Motor neuron (in vitro differentiated cells): ENCODE measurements at regions not wholly inside any gene's neighbourhood (a gene's known extent, or its start where the extent isn't known, plus 50 kb on each side); places are given as distances from the start of the nearest gene placed in this dataset.
A peak's percentile ranks its signal among the peaks of the same experiment; 100 is the strongest.

Experiments used
- ATAC-seq, 8 experiments: fragments of 200-7000 bp; cut with Tn5 transposase; replicated peaks in 6 of 8; 2 replicates each; pipeline ENCODE4 v1.8.0; 2021; ENCODE audit warnings: mild to moderate bottlenecking in 8 of 8, moderate library complexity in 8 of 8
- H3K27ac ChIP-seq, 2 donors: fragments of 250-450 bp; sonication (Bioruptor Pico); 2 replicates each; pipeline ENCODE4 v1.9.0; 2021; ENCODE audit warnings: antibody characterized with exemption in 2 of 2, mild to moderate bottlenecking in 2 of 2, moderate library complexity in 1 of 2
- H3K4me1 ChIP-seq, 2 donors: fragments of 250-450 bp; sonication (Bioruptor Pico); replicated peaks in 1 of 2; 2 replicates each; pipeline ENCODE4 v1.6.1; 2021; ENCODE audit warnings: antibody characterized with exemption in 2 of 2, mild to moderate bottlenecking in 2 of 2, moderate library complexity in 1 of 2
- H3K4me3 ChIP-seq, 5 donors: fragments of 250-450 bp; sonication (Bioruptor Pico); 2 replicates each; pipeline ENCODE4 v1.9.0; 2021; ENCODE audit warnings: antibody characterized with exemption in 5 of 5, mild to moderate bottlenecking in 5 of 5, moderate library complexity in 4 of 5
- WGBS, 10 experiments: fragments of 450-650 bp; shearing (Covaris generic); methylation state at CpG; one replicate each; pipeline ENCODE4 v1.0.0; 2022; 5-methylcytosine and 5-hydroxymethylcytosine counted together
- in situ Hi-C, 9 experiments: fragments of 400-800 bp; cut with MboI; loops; one replicate each; pipeline ENCODE4 v1.15.0; 2021; ENCODE audit warnings: low sequenced_read_pairs in 9 of 9, low pct_unique_long_range_greater_than_20kb in 2 of 9; ENCODE audit not compliant: unreplicated experiment in 9 of 9

GRCh38 chr16:64215730-64216129, 906.1 kb downstream of the CDH11 start:
- in situ Hi-C loops = no loop called here
- ATAC-seq = no peak
- Histone ChIP-seq H3K4me1 (peaks cover 0 to 15% of the 10 kb centered on the region in 2 donors), H3K4me3 (no peak overlapping the region), H3K27ac (no peak overlapping the region)
- WGBS, 10 experiments = 0 to 100% (median 92%) methylated on average over 1 to 2 of the region's 3 CpGs

GRCh38 chr16:64211331-64211730, 910.5 kb downstream of the CDH11 start:
- in situ Hi-C loops = no loop called here
- no peak overlapping the region for H3K4me3 ChIP-seq
- H3K27ac ChIP-seq = no peak overlapping the region
- ATAC-seq = peak in 5 of 8 experiments; percentile 92 to 98 (median 97)
- H3K4me1 ChIP-seq = peaks cover 0 to 20% of the 10 kb centered on the region in 2 donors
- 0 to 89% (median 26%) methylated on average over 2 to 5 of the region's 5 CpGs; no CpG with 5 or more reads in 2 of the 10 experiments for WGBS, 10 experiments

- 31 to 67% (median 45%) methylated on average over 1 to 2 of the region's 2 CpGs; no CpG with 5 or more reads in 3 of the 10 experiments for WGBS, 10 experiments
- H3K4me1 ChIP-seq = peaks cover 0 to 13% of the 10 kb centered on the region in 2 donors
- ATAC-seq = peak in 5 of 8 experiments; percentile 30 to 68 (median 56)
These were observed 915.0 kb downstream of the CDH11 start for GRCh38 chr16:64206862-64207261.

GRCh38 chr16:64203126-64203525, 918.7 kb downstream of the CDH11 start:
- Histone ChIP-seq H3K4me3 (no peak overlapping the region), H3K27ac (no peak overlapping the region), H3K4me1 (peaks cover 0 to 8% of the 10 kb centered on the region in 2 donors)
- 17 to 100% (median 88%) methylated on average over 1 to 4 of the region's 4 CpGs; no CpG with 5 or more reads in 3 of the 10 experiments for WGBS, 10 experiments
- no peak for ATAC-seq
- in situ Hi-C loops = no loop called here

More at GRCh38 chr16:64206862-64207261, 915.0 kb downstream of the CDH11 start:
- H3K27ac ChIP-seq = no peak overlapping the region
- no peak overlapping the region for H3K4me3 ChIP-seq
- in situ Hi-C loops = no loop called here

GRCh38 chr16:64202571-64202970, 919.3 kb downstream of the CDH11 start:
- Histone ChIP-seq H3K4me3 (no peak overlapping the region), H3K27ac (no peak overlapping the region), H3K4me1 (peaks cover 0 to 8% of the 10 kb centered on the region in 2 donors)
- WGBS, 10 experiments = 48 to 100% (median 79%) methylated on average over 1 to 4 of the region's 4 CpGs; no CpG with 5 or more reads in 1 of the 10 experiments
- no peak for ATAC-seq
- in situ Hi-C loops = no loop called here

GRCh38 chr16:64196444-64196843, 925.4 kb downstream of the CDH11 start:
- no peak for ATAC-seq
- 33 to 100% (median 72%) methylated on average over 1 of the region's 1 CpG; no CpG with 5 or more reads in 6 of the 10 experiments for WGBS, 10 experiments
- H3K4me1 ChIP-seq = no peaks in the 10 kb centered on the region
- no peak overlapping the region for H3K4me3 ChIP-seq
- H3K27ac ChIP-seq = no peak overlapping the region
- in situ Hi-C loops = no loop called here

GRCh38 chr16:64185954-64186353, 935.9 kb downstream of the CDH11 start:
- Histone ChIP-seq H3K4me1 (no peaks in the 10 kb centered on the region), H3K27ac (no peak overlapping the region), H3K4me3 (no peak overlapping the region)
- peak in 1 of 8 experiments; percentile 61 for ATAC-seq
- in situ Hi-C loops = no loop called here
- WGBS, 10 experiments = 79 to 97% (median 84%) methylated on average over 1 to 3 of the region's 3 CpGs; no CpG with 5 or more reads in 1 of the 10 experiments

GRCh38 chr16:64184156-64184555, 937.7 kb downstream of the CDH11 start:
- Histone ChIP-seq H3K27ac (no peak overlapping the region), H3K4me3 (no peak overlapping the region), H3K4me1 (no peaks in the 10 kb centered on the region)
- ATAC-seq = no peak
- in situ Hi-C loops = no loop called here

GRCh38 chr16:64182985-64183384, 938.9 kb downstream of the CDH11 start:
- in situ Hi-C loops = no loop called here

GRCh38 chr16:64181271-64181925, 940.5 kb downstream of the CDH11 start:
- Histone ChIP-seq H3K27ac (no peak overlapping the region), H3K4me1 (no peaks in the 10 kb centered on the region), H3K4me3 (no peak overlapping the region)
- WGBS, 10 experiments = 18 to 100% (median 77%) methylated on average over 2 to 4 of the region's 4 CpGs
- in situ Hi-C loops = no loop called here
- ATAC-seq = no peak

More at GRCh38 chr16:64182985-64183384, 938.9 kb downstream of the CDH11 start:
- ATAC-seq = no peak
- Histone ChIP-seq H3K27ac (no peak overlapping the region), H3K4me3 (no peak overlapping the region), H3K4me1 (no peaks in the 10 kb centered on the region)
- WGBS, 10 experiments = 80 to 100% (median 93%) methylated on average over 1 to 3 of the region's 3 CpGs; no CpG with 5 or more reads in 1 of the 10 experiments

- WGBS, 10 experiments = 60 to 95% (median 86%) methylated on average over 1 to 4 of the region's 4 CpGs
- ATAC-seq = no peak
- Histone ChIP-seq H3K27ac (no peak overlapping the region), H3K4me1 (no peaks in the 10 kb centered on the region), H3K4me3 (no peak overlapping the region)
- in situ Hi-C loops = no loop called here
These were observed 941.5 kb downstream of the CDH11 start for GRCh38 chr16:64180136-64180900.

GRCh38 chr16:64174327-64174726, 947.5 kb downstream of the CDH11 start:
- ATAC-seq = no peak
- Histone ChIP-seq H3K4me1 (peaks cover 3 to 13% of the 10 kb centered on the region in 2 donors), H3K4me3 (no peak overlapping the region), H3K27ac (no peak overlapping the region)
- 25 to 100% (median 64%) methylated on average over 1 to 2 of the region's 2 CpGs; no CpG with 5 or more reads in 3 of the 10 experiments for WGBS, 10 experiments
- in situ Hi-C loops = no loop called here

- H3K4me1 ChIP-seq = peaks cover 3 to 19% of the 10 kb centered on the region in 2 donors
- WGBS, 10 experiments = 80 to 100% (median 96%) methylated on average over 1 to 3 of the region's 3 CpGs; no CpG with 5 or more reads in 4 of the 10 experiments
- no peak overlapping the region for H3K4me3 ChIP-seq
- ATAC-seq = no peak
- in situ Hi-C loops = no loop called here
- H3K27ac ChIP-seq = no peak overlapping the region
These were observed 949.2 kb downstream of the CDH11 start for GRCh38 chr16:64172652-64173051.
